ENCODE measurements at regions not wholly inside any gene's neighbourhood (a gene's known extent, or its start where the extent isn't known, plus 50 kb on each side); places are given as distances from the start of the nearest gene placed in this dataset.

DNA sequence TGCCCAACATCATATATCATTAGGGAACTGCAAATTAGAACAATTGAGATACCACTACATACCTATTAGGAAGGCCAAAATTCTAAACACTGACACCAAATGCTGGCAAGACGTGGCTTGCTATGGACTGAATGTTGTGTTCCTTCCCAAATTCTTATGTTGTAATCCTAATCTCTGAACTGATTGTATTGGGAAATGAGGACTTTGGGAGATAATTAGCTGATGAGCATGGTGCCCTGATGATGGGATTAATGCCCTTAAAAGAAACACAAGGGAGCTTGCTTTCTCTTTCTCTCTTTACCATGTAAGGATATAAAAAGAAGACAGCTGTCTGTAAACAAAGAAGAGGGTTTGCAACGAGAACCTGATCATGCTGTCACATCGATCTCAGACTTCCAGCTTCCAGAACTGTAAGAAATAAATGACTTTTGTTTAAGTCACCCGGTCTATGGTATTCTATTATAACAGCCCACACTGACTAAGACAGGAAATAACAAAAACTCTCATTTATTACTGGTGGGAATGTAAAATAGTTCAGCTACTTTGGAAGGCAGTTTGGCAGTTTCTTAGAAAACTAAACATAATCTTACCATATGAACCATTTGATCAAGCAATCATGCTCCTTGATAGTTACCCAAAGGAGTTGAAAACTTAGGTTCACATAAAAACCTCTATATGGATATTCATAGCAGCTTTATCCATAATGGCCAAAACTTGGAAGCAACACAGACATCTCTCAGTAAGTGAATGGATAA lies 458.3 kb upstream of the CBLB start:
- no peak overlapping the region for H3K4me3 ChIP-seq
- intact Hi-C loops (cut with DNase I, micrococcal nuclease): no loop called here
- DNase-seq (no peak), ATAC-seq (no peak)
- H3K9me3 ChIP-seq: peaks cover 11% of the 10 kb centered on the region
- H3K4me1 ChIP-seq (ENCODE audit: low read depth): no peaks in the 10 kb centered on the region
- TF ChIP-seq, protein P1, sequence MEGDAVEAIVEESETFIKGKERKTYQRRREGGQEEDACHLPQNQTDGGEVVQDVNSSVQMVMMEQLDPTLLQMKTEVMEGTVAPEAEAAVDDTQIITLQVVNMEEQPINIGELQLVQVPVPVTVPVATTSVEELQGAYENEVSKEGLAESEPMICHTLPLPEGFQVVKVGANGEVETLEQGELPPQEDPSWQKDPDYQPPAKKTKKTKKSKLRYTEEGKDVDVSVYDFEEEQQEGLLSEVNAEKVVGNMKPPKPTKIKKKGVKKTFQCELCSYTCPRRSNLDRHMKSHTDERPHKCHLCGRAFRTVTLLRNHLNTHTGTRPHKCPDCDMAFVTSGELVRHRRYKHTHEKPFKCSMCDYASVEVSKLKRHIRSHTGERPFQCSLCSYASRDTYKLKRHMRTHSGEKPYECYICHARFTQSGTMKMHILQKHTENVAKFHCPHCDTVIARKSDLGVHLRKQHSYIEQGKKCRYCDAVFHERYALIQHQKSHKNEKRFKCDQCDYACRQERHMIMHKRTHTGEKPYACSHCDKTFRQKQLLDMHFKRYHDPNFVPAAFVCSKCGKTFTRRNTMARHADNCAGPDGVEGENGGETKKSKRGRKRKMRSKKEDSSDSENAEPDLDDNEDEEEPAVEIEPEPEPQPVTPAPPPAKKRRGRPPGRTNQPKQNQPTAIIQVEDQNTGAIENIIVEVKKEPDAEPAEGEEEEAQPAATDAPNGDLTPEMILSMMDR (IDR thresholded peaks at IDR 0.05): no peak
- no peaks in the 10 kb centered on the region for H3K36me3 ChIP-seq (ENCODE audit: low read depth)

DNA sequence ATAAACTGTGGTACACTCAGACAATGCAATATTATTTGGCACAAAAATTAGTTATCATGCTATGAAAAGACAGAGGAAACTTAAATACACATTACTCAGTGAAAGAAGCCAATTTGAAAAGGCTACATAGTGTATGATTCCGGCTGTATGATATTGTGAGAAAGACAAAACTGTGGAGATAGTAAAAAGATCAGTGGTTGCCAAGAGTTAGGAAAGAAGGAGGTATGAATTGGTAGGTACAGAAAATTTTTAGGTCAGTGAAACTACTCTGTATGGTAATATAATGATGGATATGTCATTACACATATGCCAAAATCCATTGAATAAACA lies 458.8 kb upstream of the CBLB start:
- intact Hi-C loops (cut with DNase I, micrococcal nuclease): no loop called here

DNA sequence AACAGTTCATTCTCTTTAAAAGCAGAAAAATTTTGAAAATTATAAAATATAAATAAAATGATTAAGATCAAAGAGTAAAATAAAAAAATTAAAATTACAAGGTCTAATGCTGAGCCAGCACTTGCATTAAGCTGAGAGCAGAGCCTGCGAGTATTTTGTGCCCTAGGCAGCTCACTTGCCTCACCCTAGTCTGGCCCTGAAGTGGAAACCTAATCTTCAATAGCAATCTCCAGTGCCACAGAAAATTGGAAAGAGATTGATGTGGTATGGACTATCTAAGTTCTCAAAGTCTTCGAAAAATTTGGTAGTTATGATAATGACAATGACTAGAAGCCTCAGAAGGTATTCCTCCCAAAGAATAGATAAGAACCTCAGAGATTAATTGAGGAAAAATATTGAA lies 459.4 kb upstream of the CBLB start:
- TF ChIP-seq, protein P1 (IDR thresholded peaks at IDR 0.05): no peak
- ATAC-seq (no peak), DNase-seq (no peak)
- H3K9me3 ChIP-seq: peaks cover 11% of the 10 kb centered on the region
- intact Hi-C loops (cut with DNase I, micrococcal nuclease): no loop called here
- no peaks in the 10 kb centered on the region for H3K36me3 ChIP-seq (ENCODE audit: low read depth)
- H3K4me3 ChIP-seq: no peak overlapping the region
- no peaks in the 10 kb centered on the region for H3K4me1 ChIP-seq (ENCODE audit: low read depth)

More for the DNA sequence above, 458.8 kb upstream of the CBLB start:
- Histone ChIP-seq H3K4me1 (ENCODE audit: low read depth) (no peaks in the 10 kb centered on the region), H3K4me3 (no peak overlapping the region), H3K9me3 (peaks cover 11% of the 10 kb centered on the region), H3K36me3 (ENCODE audit: low read depth) (no peaks in the 10 kb centered on the region)
- ATAC-seq (no peak), DNase-seq (no peak)
- TF ChIP-seq, protein P1 (IDR thresholded peaks at IDR 0.05): no peak

DNA sequence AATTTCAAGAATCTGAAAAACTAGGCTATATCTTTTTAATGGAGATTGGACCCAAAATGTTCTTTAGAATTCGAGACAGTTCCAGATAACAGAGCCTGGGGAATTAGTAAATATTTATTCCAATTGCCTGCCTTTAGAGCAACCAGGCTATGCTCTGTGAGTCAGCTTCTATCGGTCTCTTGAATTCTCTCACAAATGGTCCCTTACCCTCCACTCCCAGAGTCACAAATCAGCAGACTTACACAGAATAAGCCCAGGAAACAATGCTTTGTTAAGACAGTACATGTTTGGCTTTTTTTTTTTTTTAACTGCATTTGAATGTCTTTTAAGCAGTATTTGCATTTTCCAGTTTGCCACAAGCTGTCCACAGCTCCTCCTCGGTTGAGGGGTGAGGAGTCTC lies 460.7 kb upstream of the CBLB start:
- no peak overlapping the region for H3K4me3 ChIP-seq
- no peak for ATAC-seq

DNA sequence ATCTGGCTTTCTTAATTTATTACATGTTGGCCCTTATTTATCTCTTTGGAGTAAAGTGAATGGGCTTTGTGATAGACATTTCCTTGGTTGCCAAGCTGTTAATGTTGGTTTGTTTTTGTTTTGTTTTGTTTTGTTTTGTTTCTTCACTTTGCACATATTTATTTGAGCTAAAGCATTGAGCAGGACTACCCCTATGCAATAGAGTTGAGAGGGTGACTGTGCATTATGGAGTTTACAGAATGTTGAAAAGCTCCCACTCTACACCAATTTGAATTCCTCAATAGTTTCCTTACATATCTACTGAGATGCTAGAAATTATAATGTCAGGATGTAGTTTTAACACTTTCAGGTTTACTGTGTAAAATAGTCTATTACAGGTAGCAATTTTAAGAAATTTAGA lies 462.8 kb upstream of the CBLB start:
- Histone ChIP-seq H3K36me3 (ENCODE audit: low read depth) (no peaks in the 10 kb centered on the region), H3K9me3 (no peaks in the 10 kb centered on the region), H3K4me1 (ENCODE audit: low read depth) (no peaks in the 10 kb centered on the region), H3K4me3 (no peak overlapping the region)
- DNase-seq: no peak
- intact Hi-C loops (cut with DNase I, micrococcal nuclease): no loop called here
- TF ChIP-seq, protein P1 (IDR thresholded peaks at IDR 0.05): no peak
- no peak for ATAC-seq

More for the DNA sequence above, 460.7 kb upstream of the CBLB start:
- Histone ChIP-seq H3K4me1 (ENCODE audit: low read depth) (no peaks in the 10 kb centered on the region), H3K36me3 (ENCODE audit: low read depth) (no peaks in the 10 kb centered on the region), H3K9me3 (peaks cover 1% of the 10 kb centered on the region)
- no peak for DNase-seq
- intact Hi-C loops (cut with DNase I, micrococcal nuclease): no loop called here
- TF ChIP-seq, protein P1 (IDR thresholded peaks at IDR 0.05): no peak

DNA sequence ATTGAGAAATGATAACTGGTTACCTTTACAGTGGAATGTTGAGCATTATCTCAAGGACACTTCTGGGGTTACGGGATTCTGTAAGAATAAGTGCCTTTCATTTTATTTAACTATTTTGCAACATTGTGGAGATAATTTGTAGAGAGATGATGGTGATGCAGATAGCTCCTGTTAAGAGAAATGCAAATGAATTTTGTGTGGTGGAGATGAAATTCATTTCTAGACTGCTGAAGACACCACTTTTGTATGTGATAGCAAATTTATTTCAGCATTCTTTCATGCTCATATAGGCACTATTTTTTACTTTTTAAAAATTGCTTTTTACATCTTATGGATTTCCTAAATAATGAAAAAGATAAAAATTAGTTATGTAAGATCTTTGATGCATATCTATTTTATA lies 463.3 kb upstream of the CBLB start:
- no peak overlapping the region for H3K4me3 ChIP-seq
- intact Hi-C loops (cut with DNase I, micrococcal nuclease): no loop called here
- H3K36me3 ChIP-seq (ENCODE audit: low read depth): no peaks in the 10 kb centered on the region
- no peaks in the 10 kb centered on the region for H3K9me3 ChIP-seq
- ATAC-seq (no peak), DNase-seq (no peak)
- TF ChIP-seq, protein P1 (IDR thresholded peaks at IDR 0.05): no peak
- H3K4me1 ChIP-seq (ENCODE audit: low read depth): no peaks in the 10 kb centered on the region

Data from mucosa of descending colon (tissue), 3 donors.